ENCODE measurements at regions not wholly inside any gene's neighbourhood (a gene's known extent, or its start where the extent isn't known, plus 50 kb on each side); places are given as distances from the start of the nearest gene placed in this dataset.

DNA sequence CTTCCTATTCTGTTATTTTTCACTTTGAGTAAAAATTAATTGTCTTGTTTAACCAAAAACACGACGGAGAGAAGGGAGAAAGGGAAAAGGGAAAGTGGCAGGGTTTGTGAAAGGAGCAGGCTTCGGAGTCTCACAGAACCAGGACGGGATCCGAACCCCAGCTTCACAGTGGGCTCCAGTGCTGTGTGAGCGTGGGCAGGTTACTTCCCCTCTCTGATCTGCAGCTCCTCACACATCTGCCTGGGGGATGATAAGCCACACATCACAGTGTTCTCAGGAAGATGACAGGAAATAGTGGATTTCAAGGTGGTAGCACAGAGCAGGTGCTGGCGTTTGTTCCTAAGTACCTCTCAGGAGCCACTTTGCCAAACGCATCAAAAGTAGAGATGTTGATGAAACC lies 94.2 kb upstream of the GPR26 start:
- Histone ChIP-seq H3K27ac (ENCODE audit: extremely low read depth, low read depth, low read length) (no peak overlapping the region), H3K36me3 (ENCODE audit: control insufficient read depth, insufficient read depth, low read length) (no peaks in the 10 kb centered on the region), H3K4me2 (ENCODE audit: insufficient read depth, low read length) (no peak overlapping the region), H3K9me3 (replicated peaks; ENCODE audit: control insufficient read depth, insufficient read depth, low read depth, low read length) (no peaks in the 10 kb centered on the region), H3K4me3 (no peak overlapping the region), H3K4me1 (replicated peaks in 1 of 2; ENCODE audit: control insufficient read depth in 2 of 2, insufficient read depth in 2 of 2, low read length in 2 of 2) (no peaks in the 10 kb centered on the region), H4K20me1 (replicated peaks; ENCODE audit: control insufficient read depth, insufficient read depth, low read length) (no peaks in the 10 kb centered on the region), H3K79me2 (ENCODE audit: control insufficient read depth, insufficient read depth, low read length) (no peaks in the 10 kb centered on the region), H3K9ac (ENCODE audit: insufficient read depth in 1 of 2, low read depth in 2 of 2, low read length in 2 of 2) (no peak overlapping the region), H2AFZ (ENCODE audit: low read depth, low read length) (no peak overlapping the region), H3K9me1 (ENCODE audit: control insufficient read depth, insufficient read depth, low read length) (no peaks in the 10 kb centered on the region), H3K27me3 (ENCODE audit: control insufficient read depth in 2 of 2, insufficient read depth in 2 of 2, low read length in 2 of 2) (peaks cover 2 to 31% of the 10 kb centered on the region in 2 experiments; a peak in 2 of 5 replicates)
- DNase-seq (ENCODE audit: extremely low read depth in 1 of 4, low spot score in 3 of 4) (no peak), FAIRE-seq (no peak), ATAC-seq (no peak)
- TF ChIP-seq, protein P1, sequence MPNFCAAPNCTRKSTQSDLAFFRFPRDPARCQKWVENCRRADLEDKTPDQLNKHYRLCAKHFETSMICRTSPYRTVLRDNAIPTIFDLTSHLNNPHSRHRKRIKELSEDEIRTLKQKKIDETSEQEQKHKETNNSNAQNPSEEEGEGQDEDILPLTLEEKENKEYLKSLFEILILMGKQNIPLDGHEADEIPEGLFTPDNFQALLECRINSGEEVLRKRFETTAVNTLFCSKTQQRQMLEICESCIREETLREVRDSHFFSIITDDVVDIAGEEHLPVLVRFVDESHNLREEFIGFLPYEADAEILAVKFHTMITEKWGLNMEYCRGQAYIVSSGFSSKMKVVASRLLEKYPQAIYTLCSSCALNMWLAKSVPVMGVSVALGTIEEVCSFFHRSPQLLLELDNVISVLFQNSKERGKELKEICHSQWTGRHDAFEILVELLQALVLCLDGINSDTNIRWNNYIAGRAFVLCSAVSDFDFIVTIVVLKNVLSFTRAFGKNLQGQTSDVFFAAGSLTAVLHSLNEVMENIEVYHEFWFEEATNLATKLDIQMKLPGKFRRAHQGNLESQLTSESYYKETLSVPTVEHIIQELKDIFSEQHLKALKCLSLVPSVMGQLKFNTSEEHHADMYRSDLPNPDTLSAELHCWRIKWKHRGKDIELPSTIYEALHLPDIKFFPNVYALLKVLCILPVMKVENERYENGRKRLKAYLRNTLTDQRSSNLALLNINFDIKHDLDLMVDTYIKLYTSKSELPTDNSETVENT (CRISPR knock-in tag; IDR thresholded peaks at IDR 0.05): no peak
- TF ChIP-seq EGR1 (conservative IDR thresholded peaks at IDR 0.05): no peak
- no peak for TF ChIP-seq ZNF561 (CRISPR knock-in tag; conservative IDR thresholded peaks at IDR 0.05)
- TF ChIP-seq, protein P2, sequence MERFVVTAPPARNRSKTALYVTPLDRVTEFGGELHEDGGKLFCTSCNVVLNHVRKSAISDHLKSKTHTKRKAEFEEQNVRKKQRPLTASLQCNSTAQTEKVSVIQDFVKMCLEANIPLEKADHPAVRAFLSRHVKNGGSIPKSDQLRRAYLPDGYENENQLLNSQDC (CRISPR knock-in tag; IDR thresholded peaks at IDR 0.05): no peak
- no peak for TF ChIP-seq RBM34 (IDR thresholded peaks at IDR 0.05; ENCODE audit: borderline replicate concordance, insufficient read depth, low read length)
- TF ChIP-seq CREBBP (IDR thresholded peaks at IDR 0.05; ENCODE audit: low read depth, low read length): no peak
- no peak for TF ChIP-seq CBX1 (IDR thresholded peaks at IDR 0.05; ENCODE audit: low read depth)
- TF ChIP-seq GTF2F1 (IDR thresholded peaks at IDR 0.05; ENCODE audit: low read depth, low read length): no peak
- no TSS peak for BruUV-seq (replicated peaks)
- ChIA-PET CTCF (ENCODE audit: low intra/inter-chr PET ratio) (no interaction called here), POLR2A (no interaction called here)
- in situ Hi-C loops (cut with MboI) (no loop called here), intact Hi-C loops (cut with micrococcal nuclease) (no loop called here)
- WGBS (ENCODE audit: insufficient coverage, low coverage, missing lambda C conversion rate): 0% methylated on average over 6 of the region's 8 CpGs
